ENCODE measurements at regions not wholly inside any gene's neighbourhood (a gene's known extent, or its start where the extent isn't known, plus 50 kb on each side); places are given as distances from the start of the nearest gene placed in this dataset.
A peak's percentile ranks its signal among the peaks of the same experiment; 100 is the strongest.

GRCh38 chr1:80922906-80923305 is 877.8 kb upstream of the ADGRL2 start:
- Mint-ChIP-seq H3K4me1 (peaks cover 33% of the 10 kb centered on the region), H3K27ac (peak overlapping the region in 1 of 7 donors; percentile 19), H3K4me3 (no peak overlapping the region), H3K27me3 (ENCODE audit: low read depth in 3 of 3) (no peaks in the 10 kb centered on the region), H3K9me3 (peaks cover 0 to 4% (median 2%) of the 10 kb centered on the region in 7 donors), H3K36me3 (no peaks in the 10 kb centered on the region)
- no peak for TF ChIP-seq CTCF (IDR thresholded peaks at IDR 0.05)
- H3K36me3 ChIP-seq (replicated peaks in 1 of 2; ENCODE audit: control insufficient read depth in 1 of 2, insufficient read depth in 2 of 2, low read length in 2 of 2), result no peaks in the 10 kb centered on the region
- no peaks in the 10 kb centered on the region for H3K27me3 ChIP-seq (ENCODE audit: control insufficient read depth in 2 of 2, insufficient read depth in 2 of 2, low read length in 2 of 2)
- no peak for DNase-seq
- no peak overlapping the region for H3K4me2 ChIP-seq (replicated peaks; ENCODE audit: extremely low read depth, low read length, poor library complexity, severe bottlenecking)
- 89% methylated on average over 1 of the region's 1 CpG for WGBS (ENCODE audit: insufficient coverage)
- H4K20me1 ChIP-seq (ENCODE audit: insufficient read depth, low read length), result no peaks in the 10 kb centered on the region
- H3K4me1 ChIP-seq (ENCODE audit: control insufficient read depth in 1 of 2, insufficient read depth in 2 of 2, low read length in 2 of 2), result peaks cover 20 to 26% of the 10 kb centered on the region in 2 donors
- no peaks in the 10 kb centered on the region for H3K9me3 ChIP-seq (replicated peaks in 1 of 2; ENCODE audit: control insufficient read depth in 1 of 2, insufficient read depth in 1 of 2, low read length in 2 of 2)
- intact Hi-C loops (cut with micrococcal nuclease), result no loop called here
- H3K79me2 ChIP-seq (ENCODE audit: insufficient read depth, low read length), result no peaks in the 10 kb centered on the region
- no peak overlapping the region for H3K4me3 ChIP-seq (replicated peaks in 1 of 3; ENCODE audit: low read depth in 2 of 3, low read length in 3 of 3)
- H3K27ac ChIP-seq (ENCODE audit: low read depth in 1 of 2, low read length in 2 of 2), result no peak overlapping the region
- no peak overlapping the region for H2AFZ ChIP-seq (ENCODE audit: insufficient read depth, low read depth, low read length, poor library complexity, severe bottlenecking)
- no peak overlapping the region for H3K9ac ChIP-seq (ENCODE audit: insufficient read depth, low read length, poor library complexity, severe bottlenecking)

GRCh38 chr1:80919426-80919825 is 881.3 kb upstream of the ADGRL2 start:
- Histone ChIP-seq H3K4me3 (replicated peaks in 1 of 3; ENCODE audit: low read depth in 2 of 3, low read length in 3 of 3) (no peak overlapping the region), H3K36me3 (replicated peaks in 1 of 2; ENCODE audit: control insufficient read depth in 1 of 2, insufficient read depth in 2 of 2, low read length in 2 of 2) (no peaks in the 10 kb centered on the region), H3K27ac (ENCODE audit: low read depth in 1 of 2, low read length in 2 of 2) (no peak overlapping the region), H3K4me1 (ENCODE audit: control insufficient read depth in 1 of 2, insufficient read depth in 2 of 2, low read length in 2 of 2) (peaks cover 16 to 17% of the 10 kb centered on the region in 2 donors), H3K27me3 (ENCODE audit: control insufficient read depth in 2 of 2, insufficient read depth in 2 of 2, low read length in 2 of 2) (no peaks in the 10 kb centered on the region), H2AFZ (ENCODE audit: insufficient read depth, low read depth, low read length, poor library complexity, severe bottlenecking) (no peak overlapping the region), H3K9ac (ENCODE audit: insufficient read depth, low read length, poor library complexity, severe bottlenecking) (no peak overlapping the region), H3K9me3 (replicated peaks in 1 of 2; ENCODE audit: control insufficient read depth in 1 of 2, insufficient read depth in 1 of 2, low read length in 2 of 2) (no peaks in the 10 kb centered on the region), H4K20me1 (ENCODE audit: insufficient read depth, low read length) (no peaks in the 10 kb centered on the region), H3K4me2 (replicated peaks; ENCODE audit: extremely low read depth, low read length, poor library complexity, severe bottlenecking) (no peak overlapping the region), H3K79me2 (ENCODE audit: insufficient read depth, low read length) (no peaks in the 10 kb centered on the region)
- H3K36me3 Mint-ChIP-seq, result no peaks in the 10 kb centered on the region
- DNase-seq, result no peak
- no peak for TF ChIP-seq CTCF (IDR thresholded peaks at IDR 0.05)
- no peaks in the 10 kb centered on the region for H3K9me3 Mint-ChIP-seq
- H3K4me1 Mint-ChIP-seq, result peaks cover 32% of the 10 kb centered on the region
- intact Hi-C loops (cut with micrococcal nuclease), result no loop called here
- H3K27ac Mint-ChIP-seq, result no peak overlapping the region
- WGBS (ENCODE audit: insufficient coverage), result 56% methylated on average over 3 of the region's 6 CpGs
- H3K27me3 Mint-ChIP-seq (ENCODE audit: low read depth in 3 of 3), result no peaks in the 10 kb centered on the region
- H3K4me3 Mint-ChIP-seq, result no peak overlapping the region
